SK-N-SH (cell line): ENCODE measurements at regions not wholly inside any gene's neighbourhood (a gene's known extent, or its start where the extent isn't known, plus 50 kb on each side); places are given as distances from the start of the nearest gene placed in this dataset.

Source experiments
- CTCF ChIA-PET: fragments of 300-600, 350-600 bp; formaldehyde crosslinking; extraction: SDS; loops from one replicate; lab custom pipeline; 2021; lab: Yijun Ruan, JAX
- POLR2A ChIA-PET: fragments of 350-600 bp; sonication (Branson Sonifier 250); formaldehyde crosslinking; extraction: SDS; loops from one replicate; lab custom pipeline; 2020; ENCODE audit warnings: antibody characterized with exemption, inconsistent platforms; lab: Yijun Ruan, JAX
- DNase-seq: peaks from one replicate; pipeline ENCODE4 v3.0.0; 2012
- H2AFZ ChIP-seq: fragments of 200-600 bp; sonication (generic); 2 replicates; pipeline ENCODE4 v1.8.1; 2016; ENCODE audit warnings: antibody characterized with exemption, mild to moderate bottlenecking, low read depth
- H3F3A ChIP-seq: fragments of 200-600 bp; sonication (generic); replicated peaks from 2 replicates; pipeline ENCODE3; 2016; ENCODE audit warnings: antibody characterized with exemption, mild to moderate bottlenecking; ENCODE audit not compliant: insufficient read depth
- H3K27ac ChIP-seq, 2 experiments: fragments of 200-500 bp in 1 of 2; fragments of 200-600 bp in 1 of 2; sonication (Bioruptor generic) in 1 of 2; sonication (generic), shearing (Covaris generic) in 1 of 2; 2 replicates each; pipeline versions ENCODE4 v1.5.1 to v1.6.1; 2014 to 2016; ENCODE audit warnings: low read depth in 2 of 2, inconsistent platforms in 1 of 2, low read length in 1 of 2, mild to moderate bottlenecking in 1 of 2, mixed read lengths in 1 of 2
- H3K27me3 ChIP-seq: fragments of 200-600 bp; sonication (generic), shearing (Covaris generic); 2 replicates; pipeline ENCODE4 v1.6.1; 2016; ENCODE audit warnings: mixed run types; ENCODE audit not compliant: insufficient read depth
- H3K36me3 ChIP-seq, 2 experiments: fragments of 200-500 bp in 1 of 2; fragments of 200-600 bp in 1 of 2; sonication (Bioruptor generic) in 1 of 2; sonication (generic) in 1 of 2; replicated peaks in 1 of 2; 2 replicates each; pipeline versions ENCODE3 to v1.5.1; 2014 to 2016; ENCODE audit warnings: low read length in 1 of 2, mild to moderate bottlenecking in 1 of 2; ENCODE audit not compliant: insufficient read depth in 2 of 2, control insufficient read depth in 1 of 2
- H3K4me1 ChIP-seq, 2 experiments: fragments of 200-500 bp in 1 of 2; fragments of 200-600 bp in 1 of 2; sonication (Bioruptor generic) in 1 of 2; sonication (generic), shearing (Covaris generic) in 1 of 2; 2 replicates each; pipeline versions ENCODE4 v1.5.1 to v1.6.1; 2014 to 2016; ENCODE audit warnings: low read depth in 1 of 2, low read length in 1 of 2, mixed run types in 1 of 2; ENCODE audit not compliant: insufficient read depth in 2 of 2, control insufficient read depth in 1 of 2
- H3K4me2 ChIP-seq: fragments of 200-600 bp; sonication (generic), shearing (Covaris generic); 2 replicates; pipeline ENCODE4 v1.6.1; 2017; ENCODE audit warnings: mixed run types
- H3K4me3 ChIP-seq, 2 experiments: fragments of 200-500 bp in 1 of 2; fragments of 200-600 bp in 1 of 2; sonication (Bioruptor generic) in 1 of 2; sonication (generic), shearing (Covaris generic) in 1 of 2; 2 replicates each; pipeline versions ENCODE4 v1.5.1 to v1.8.1; 2014 to 2016; ENCODE audit warnings: low read depth in 2 of 2, inconsistent platforms in 1 of 2, low read length in 1 of 2, mild to moderate bottlenecking in 1 of 2, mixed read lengths in 1 of 2, moderate library complexity in 1 of 2
- H3K79me2 ChIP-seq: fragments of 200-600 bp; sonication (generic); 2 replicates; pipeline ENCODE4 v1.8.1; 2017; ENCODE audit warnings: mild to moderate bottlenecking; ENCODE audit not compliant: insufficient read depth
- H3K9ac ChIP-seq: fragments of 200-600 bp; sonication (generic); 2 replicates; pipeline ENCODE4 v1.6.1; 2017; ENCODE audit warnings: mixed run types
- H3K9me2 ChIP-seq: fragments of 200-600 bp; sonication (generic); 2 replicates; pipeline ENCODE4 v1.6.1; 2017; ENCODE audit warnings: mixed run types
- H3K9me3 ChIP-seq: fragments of 200-600 bp; sonication (generic); 2 replicates; pipeline ENCODE4 v1.6.1; 2017; ENCODE audit warnings: mixed run types, mild to moderate bottlenecking, moderate library complexity
- H4K20me1 ChIP-seq: fragments of 200-600 bp; sonication (generic); 2 replicates; pipeline ENCODE4 v1.6.1; 2017; ENCODE audit warnings: mild to moderate bottlenecking, mixed run types; ENCODE audit not compliant: insufficient read depth
- CHD2 ChIP-seq: fragments of 150-350 bp; IDR thresholded peaks from 2 replicates; pipeline ENCODE4 v1.6.1; 2018; ENCODE audit warnings: low read length; ENCODE audit not compliant: partially characterized antibody
- FOXM1 ChIP-seq: IDR thresholded peaks from 2 replicates; pipeline ENCODE4 v1.4.0; 2012; ENCODE audit warnings: low read depth, mild to moderate bottlenecking
- MEF2A ChIP-seq: IDR thresholded peaks from 2 replicates; pipeline ENCODE4 v1.4.0; 2012; ENCODE audit warnings: low read depth, borderline replicate concordance
- NFIC ChIP-seq: IDR thresholded peaks from 2 replicates; pipeline ENCODE4 v1.4.0; 2012; ENCODE audit warnings: borderline replicate concordance
- NRF1 ChIP-seq: IDR thresholded peaks from 2 replicates; pipeline ENCODE4 v1.6.1; 2012; ENCODE audit warnings: low read depth, mild to moderate bottlenecking, low read length
- PBX3 ChIP-seq: IDR thresholded peaks from 2 replicates; pipeline ENCODE4; 2012
- POLR2AphosphoS5 ChIP-seq: IDR thresholded peaks from 2 replicates; pipeline ENCODE4 v1.6.1; 2012; ENCODE audit warnings: low read depth, low read length
- RCOR1 ChIP-seq: fragments of 150-350 bp; IDR thresholded peaks from 2 replicates; pipeline ENCODE4 v1.6.1; 2017; ENCODE audit warnings: antibody characterized with exemption, low read length
- RFX5 ChIP-seq: IDR thresholded peaks from 2 replicates; pipeline ENCODE4 v1.6.1; 2012; ENCODE audit warnings: mild to moderate bottlenecking, improper control_type of control experiment, low read length
- RXRA ChIP-seq: IDR thresholded peaks from 2 replicates; pipeline ENCODE4 v1.4.0; 2012; ENCODE audit warnings: low read depth, mild to moderate bottlenecking, borderline replicate concordance
- SIN3A ChIP-seq: IDR thresholded peaks from 2 replicates; pipeline ENCODE4 v1.6.1; 2012; ENCODE audit warnings: low read depth, mild to moderate bottlenecking, low read length, moderate library complexity, borderline replicate concordance
- TEAD4 ChIP-seq: IDR thresholded peaks from 2 replicates; pipeline ENCODE4 v1.4.0; 2012; ENCODE audit warnings: mild to moderate bottlenecking, borderline replicate concordance; ENCODE audit not compliant: insufficient read depth
- USF2 ChIP-seq: fragments of 150-350 bp; IDR thresholded peaks from 2 replicates; pipeline ENCODE4 v1.6.1; 2017; ENCODE audit warnings: antibody characterized with exemption, low read length, low read depth, borderline replicate concordance
- YY1 ChIP-seq: IDR thresholded peaks from 2 replicates; pipeline ENCODE4 v1.4.0; 2012; ENCODE audit warnings: low read depth, mild to moderate bottlenecking
- ZBTB33 ChIP-seq: IDR thresholded peaks from 2 replicates; pipeline ENCODE4 v1.4.0; 2012; ENCODE audit warnings: low read depth, borderline replicate concordance
- WGBS: methylation state at CpG from one replicate; pipeline ENCODE4 v1.1.6; 2017; ENCODE audit warnings: low lambda C conversion rate; 5-methylcytosine and 5-hydroxymethylcytosine counted together
- TF ChIP-seq, protein P1 (sequence below): fragments of 200-600 bp; sonication (generic); IDR thresholded peaks from 2 replicates; pipeline ENCODE4 v1.6.1; 2017; ENCODE audit warnings: antibody characterized with exemption, mild to moderate bottlenecking, moderate library complexity
- TF ChIP-seq, protein P2 (sequence below): IDR thresholded peaks from 2 replicates; pipeline ENCODE4 v1.6.1; 2012; ENCODE audit warnings: mild to moderate bottlenecking, low read depth, low read length, moderate library complexity
- TF ChIP-seq, protein P3 (sequence below): IDR thresholded peaks from 2 replicates; pipeline ENCODE4 v1.4.0; 2012; ENCODE audit warnings: low read depth, borderline replicate concordance
- TF ChIP-seq, protein P4 (sequence below): fragments of 150-350 bp; IDR thresholded peaks from 2 replicates; pipeline ENCODE4 v1.6.1; 2016; ENCODE audit warnings: mild to moderate bottlenecking, low read depth, low read length

DNA sequence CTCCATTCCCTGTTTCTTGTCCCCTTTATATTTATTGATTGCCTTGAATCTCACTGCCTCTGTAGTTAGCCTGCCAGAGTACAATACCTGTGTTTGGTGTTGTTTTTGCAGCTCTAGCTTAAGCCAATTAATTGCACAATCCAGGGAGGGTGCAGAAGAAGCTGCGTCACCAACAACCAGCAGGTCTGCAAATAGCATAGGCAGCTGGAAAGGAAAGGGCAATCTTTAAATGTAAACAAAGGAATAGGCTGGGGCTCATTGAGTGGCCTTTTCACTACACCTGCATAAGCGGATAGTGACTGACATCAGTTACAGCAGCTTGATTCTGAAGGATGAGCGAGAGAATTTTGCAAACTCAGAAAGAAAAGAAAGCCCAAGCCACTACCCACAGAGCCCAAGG, 106.8 kb upstream of the RAI2 start (continued):
- TF ChIP-seq TEAD4, result no peak
- no peak for TF ChIP-seq PBX3
- TF ChIP-seq FOXM1, result no peak
- TF ChIP-seq NRF1, result no peak
- no peak for TF ChIP-seq RCOR1

DNA sequence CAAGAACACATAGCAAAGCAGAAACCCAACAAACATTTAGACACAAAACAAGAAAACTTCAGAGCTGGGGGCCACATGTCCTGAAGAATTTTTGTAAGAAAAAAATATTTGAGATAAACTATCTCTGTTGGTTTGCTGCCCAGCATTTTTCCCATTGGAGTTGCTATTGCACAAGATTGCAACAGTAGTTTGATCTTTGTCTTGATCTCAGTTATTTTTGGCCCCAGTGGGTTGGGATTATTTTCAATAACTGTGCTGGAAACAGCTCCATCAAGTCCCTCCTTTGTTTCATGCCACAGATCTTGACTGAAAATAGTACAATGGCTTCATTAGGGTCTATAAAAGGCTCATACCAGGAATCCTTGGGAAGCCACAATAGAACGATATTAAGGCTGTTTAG, 103.8 kb upstream of the RAI2 start:
- no peak overlapping the region for H2AFZ ChIP-seq
- no peak overlapping the region for H3K9ac ChIP-seq
- H3K4me2 ChIP-seq, result no peak overlapping the region
- no peaks in the 10 kb centered on the region for H3F3A ChIP-seq
- H3K27ac ChIP-seq, result no peak overlapping the region
- no peaks in the 10 kb centered on the region for H3K9me2 ChIP-seq
- no peaks in the 10 kb centered on the region for H3K27me3 ChIP-seq
- H3K4me1 ChIP-seq, result no peaks in the 10 kb centered on the region
- ChIA-PET CTCF (no interaction called here), POLR2A (no interaction called here)
- DNase-seq, result no peak
- H3K36me3 ChIP-seq, result no peaks in the 10 kb centered on the region
- no peak overlapping the region for H3K4me3 ChIP-seq
- no peaks in the 10 kb centered on the region for H4K20me1 ChIP-seq
- no peaks in the 10 kb centered on the region for H3K79me2 ChIP-seq
- 11% methylated on average over 1 of the region's 1 CpG for WGBS
- no peaks in the 10 kb centered on the region for H3K9me3 ChIP-seq
- TF ChIP-seq, protein P1, sequence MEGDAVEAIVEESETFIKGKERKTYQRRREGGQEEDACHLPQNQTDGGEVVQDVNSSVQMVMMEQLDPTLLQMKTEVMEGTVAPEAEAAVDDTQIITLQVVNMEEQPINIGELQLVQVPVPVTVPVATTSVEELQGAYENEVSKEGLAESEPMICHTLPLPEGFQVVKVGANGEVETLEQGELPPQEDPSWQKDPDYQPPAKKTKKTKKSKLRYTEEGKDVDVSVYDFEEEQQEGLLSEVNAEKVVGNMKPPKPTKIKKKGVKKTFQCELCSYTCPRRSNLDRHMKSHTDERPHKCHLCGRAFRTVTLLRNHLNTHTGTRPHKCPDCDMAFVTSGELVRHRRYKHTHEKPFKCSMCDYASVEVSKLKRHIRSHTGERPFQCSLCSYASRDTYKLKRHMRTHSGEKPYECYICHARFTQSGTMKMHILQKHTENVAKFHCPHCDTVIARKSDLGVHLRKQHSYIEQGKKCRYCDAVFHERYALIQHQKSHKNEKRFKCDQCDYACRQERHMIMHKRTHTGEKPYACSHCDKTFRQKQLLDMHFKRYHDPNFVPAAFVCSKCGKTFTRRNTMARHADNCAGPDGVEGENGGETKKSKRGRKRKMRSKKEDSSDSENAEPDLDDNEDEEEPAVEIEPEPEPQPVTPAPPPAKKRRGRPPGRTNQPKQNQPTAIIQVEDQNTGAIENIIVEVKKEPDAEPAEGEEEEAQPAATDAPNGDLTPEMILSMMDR, result no peak
- TF ChIP-seq USF2 (no peak), PBX3 (no peak), POLR2AphosphoS5 (no peak), SIN3A (no peak), ZBTB33 (no peak), YY1 (no peak), CHD2 (no peak), MEF2A (no peak), RFX5 (no peak), NFIC (no peak), RXRA (no peak)
- TF ChIP-seq, protein P2, sequence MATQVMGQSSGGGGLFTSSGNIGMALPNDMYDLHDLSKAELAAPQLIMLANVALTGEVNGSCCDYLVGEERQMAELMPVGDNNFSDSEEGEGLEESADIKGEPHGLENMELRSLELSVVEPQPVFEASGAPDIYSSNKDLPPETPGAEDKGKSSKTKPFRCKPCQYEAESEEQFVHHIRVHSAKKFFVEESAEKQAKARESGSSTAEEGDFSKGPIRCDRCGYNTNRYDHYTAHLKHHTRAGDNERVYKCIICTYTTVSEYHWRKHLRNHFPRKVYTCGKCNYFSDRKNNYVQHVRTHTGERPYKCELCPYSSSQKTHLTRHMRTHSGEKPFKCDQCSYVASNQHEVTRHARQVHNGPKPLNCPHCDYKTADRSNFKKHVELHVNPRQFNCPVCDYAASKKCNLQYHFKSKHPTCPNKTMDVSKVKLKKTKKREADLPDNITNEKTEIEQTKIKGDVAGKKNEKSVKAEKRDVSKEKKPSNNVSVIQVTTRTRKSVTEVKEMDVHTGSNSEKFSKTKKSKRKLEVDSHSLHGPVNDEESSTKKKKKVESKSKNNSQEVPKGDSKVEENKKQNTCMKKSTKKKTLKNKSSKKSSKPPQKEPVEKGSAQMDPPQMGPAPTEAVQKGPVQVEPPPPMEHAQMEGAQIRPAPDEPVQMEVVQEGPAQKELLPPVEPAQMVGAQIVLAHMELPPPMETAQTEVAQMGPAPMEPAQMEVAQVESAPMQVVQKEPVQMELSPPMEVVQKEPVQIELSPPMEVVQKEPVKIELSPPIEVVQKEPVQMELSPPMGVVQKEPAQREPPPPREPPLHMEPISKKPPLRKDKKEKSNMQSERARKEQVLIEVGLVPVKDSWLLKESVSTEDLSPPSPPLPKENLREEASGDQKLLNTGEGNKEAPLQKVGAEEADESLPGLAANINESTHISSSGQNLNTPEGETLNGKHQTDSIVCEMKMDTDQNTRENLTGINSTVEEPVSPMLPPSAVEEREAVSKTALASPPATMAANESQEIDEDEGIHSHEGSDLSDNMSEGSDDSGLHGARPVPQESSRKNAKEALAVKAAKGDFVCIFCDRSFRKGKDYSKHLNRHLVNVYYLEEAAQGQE, result no peak
- TF ChIP-seq, protein P3, sequence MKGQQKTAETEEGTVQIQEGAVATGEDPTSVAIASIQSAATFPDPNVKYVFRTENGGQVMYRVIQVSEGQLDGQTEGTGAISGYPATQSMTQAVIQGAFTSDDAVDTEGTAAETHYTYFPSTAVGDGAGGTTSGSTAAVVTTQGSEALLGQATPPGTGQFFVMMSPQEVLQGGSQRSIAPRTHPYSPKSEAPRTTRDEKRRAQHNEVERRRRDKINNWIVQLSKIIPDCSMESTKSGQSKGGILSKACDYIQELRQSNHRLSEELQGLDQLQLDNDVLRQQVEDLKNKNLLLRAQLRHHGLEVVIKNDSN, result no peak
- TF ChIP-seq, protein P4, sequence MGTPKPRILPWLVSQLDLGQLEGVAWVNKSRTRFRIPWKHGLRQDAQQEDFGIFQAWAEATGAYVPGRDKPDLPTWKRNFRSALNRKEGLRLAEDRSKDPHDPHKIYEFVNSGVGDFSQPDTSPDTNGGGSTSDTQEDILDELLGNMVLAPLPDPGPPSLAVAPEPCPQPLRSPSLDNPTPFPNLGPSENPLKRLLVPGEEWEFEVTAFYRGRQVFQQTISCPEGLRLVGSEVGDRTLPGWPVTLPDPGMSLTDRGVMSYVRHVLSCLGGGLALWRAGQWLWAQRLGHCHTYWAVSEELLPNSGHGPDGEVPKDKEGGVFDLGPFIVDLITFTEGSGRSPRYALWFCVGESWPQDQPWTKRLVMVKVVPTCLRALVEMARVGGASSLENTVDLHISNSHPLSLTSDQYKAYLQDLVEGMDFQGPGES, result no peak
